ENCODE measurements at regions not wholly inside any gene's neighbourhood (a gene's known extent, or its start where the extent isn't known, plus 50 kb on each side); places are given as distances from the start of the nearest gene placed in this dataset.

GRCh38 chr13:22162889-22163288, 492.0 kb downstream of the FGF9 start:
- no peak for TF ChIP-seq CTCF (IDR thresholded peaks at IDR 0.05 in 4 of 5, conservative IDR thresholded peaks at IDR 0.05 in 1 of 5)
- TF ChIP-seq POLR2A (IDR thresholded peaks at IDR 0.05): no peak

Measured in gastrocnemius medialis (tissue), 4 donors.